Esophagus muscularis mucosa (tissue), 4 donors: ENCODE measurements at regions not wholly inside any gene's neighbourhood (a gene's known extent, or its start where the extent isn't known, plus 50 kb on each side); places are given as distances from the start of the nearest gene placed in this dataset.

Experiments used
- DNase-seq: peaks from one replicate; pipeline ENCODE4 v3.0.0-alpha.2; 2017; ENCODE audit errors: extremely low spot score
- H3K27ac ChIP-seq, 4 donors: fragments of 200-600 bp; sonication (generic); replicated peaks in 1 of 4; 1 replicate in 3 of 4; 2 replicates in 1 of 4; pipeline ENCODE4 v1.5.1; 2016 to 2019; ENCODE audit warnings: mild to moderate bottlenecking in 1 of 4
- H3K27me3 ChIP-seq, 4 donors: fragments of 200-600 bp; sonication (generic); one replicate each; pipeline versions ENCODE4 v1.5.1 to v1.6.0; 2016 to 2019
- H3K36me3 ChIP-seq, 4 donors: fragments of 200-600 bp; sonication (generic); one replicate each; pipeline ENCODE4 v1.5.1; 2016 to 2019
- H3K4me1 ChIP-seq, 4 donors: fragments of 200-600 bp; sonication (generic); one replicate each; pipeline ENCODE4 v1.5.1; 2016 to 2019
- H3K4me3 ChIP-seq, 4 donors: fragments of 200-600 bp; sonication (generic); 1 replicate in 2 of 4; 2 replicates in 2 of 4; pipeline ENCODE4 v1.5.1; 2016 to 2019; ENCODE audit warnings: mild to moderate bottlenecking in 4 of 4, moderate library complexity in 1 of 4
- H3K9me3 ChIP-seq, 4 donors: fragments of 200-600 bp; sonication (generic); 1 replicate in 3 of 4; 2 replicates in 1 of 4; pipeline ENCODE4 v1.5.1; 2016 to 2019
- EP300 ChIP-seq: sonication (generic); formaldehyde crosslinking; IDR thresholded peaks from one replicate; pipeline ENCODE4 v1.6.1; 2017; ENCODE audit warnings: antibody characterized with exemption
- POLR2A ChIP-seq: fragments of 450-650 bp; IDR thresholded peaks from one replicate; pipeline ENCODE4 v1.6.1; 2017; ENCODE audit warnings: antibody characterized with exemption, moderate library complexity, mild to moderate bottlenecking, low read depth
- POLR2AphosphoS5 ChIP-seq, 2 donors: sonication (generic); formaldehyde crosslinking; IDR thresholded peaks; one replicate each; pipeline ENCODE4 v1.6.1; 2017; ENCODE audit warnings: antibody characterized with exemption in 2 of 2
- WGBS: methylation state at CpG from one replicate; pipeline ENCODE4 v1.1.5; 2018; 5-methylcytosine and 5-hydroxymethylcytosine counted together
- intact Hi-C: fragments of 100-400 bp; cut with DNase I; formaldehyde crosslinking; loops from one replicate; pipeline ENCODE4 v1.15.1; 2023
- TF ChIP-seq, protein P1 (sequence below), 3 experiments: fragments of 200-600 bp in 2 of 3; fragments of 450-650 bp in 1 of 3; sonication (generic) in 2 of 3; IDR thresholded peaks; one replicate each; pipeline ENCODE4 v1.5.1; 2017 to 2019; ENCODE audit warnings: antibody characterized with exemption in 3 of 3, mild to moderate bottlenecking in 2 of 3, moderate library complexity in 1 of 3

DNA sequence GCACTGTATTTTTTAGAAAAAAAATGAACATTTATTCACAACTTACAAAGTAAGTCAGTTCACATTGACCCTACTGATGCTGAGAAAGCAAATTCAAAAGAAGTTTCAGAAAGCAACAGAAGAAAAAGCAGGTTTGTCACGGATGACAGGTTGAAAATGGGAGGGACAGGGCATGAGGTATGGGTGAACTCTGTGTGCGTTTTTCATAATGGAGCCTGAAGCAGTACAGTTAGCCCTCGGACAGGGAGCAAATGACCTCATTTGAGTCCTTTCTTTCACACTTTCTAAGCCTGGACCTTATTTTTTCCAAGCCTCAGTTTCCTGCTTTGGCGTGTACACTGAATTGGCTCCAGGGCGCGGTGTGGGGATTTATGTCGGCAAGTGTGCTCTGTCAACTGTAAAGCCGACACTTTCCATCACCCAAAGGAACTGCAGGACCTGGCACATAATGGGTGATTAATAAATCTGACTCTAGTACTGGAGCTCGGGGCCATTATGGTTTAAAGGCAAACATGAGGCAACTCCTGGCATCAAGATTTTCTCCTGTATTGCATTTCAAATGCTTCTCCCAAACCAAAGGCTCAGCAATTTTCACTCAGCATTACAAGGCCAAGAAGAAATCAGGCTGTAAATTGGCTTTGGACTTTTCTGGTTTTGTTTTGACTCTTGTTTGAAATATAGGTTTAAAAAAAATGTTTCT lies 345.5 kb upstream of the DUSP10 start:
- no peaks in the 10 kb centered on the region for H3K36me3 ChIP-seq
- TF ChIP-seq POLR2A, result no peak
- no peak overlapping the region for H3K4me3 ChIP-seq
- 84% methylated on average over 9 of the region's 9 CpGs for WGBS
- no peak overlapping the region for H3K27ac ChIP-seq
- intact Hi-C loops, result no loop called here
- H3K4me1 ChIP-seq, result no peaks in the 10 kb centered on the region
- H3K9me3 ChIP-seq, result peaks cover 0 to 3% (median 0%) of the 10 kb centered on the region in 4 donors
- DNase-seq, result peak; percentile 66
- no peaks in the 10 kb centered on the region for H3K27me3 ChIP-seq

DNA sequence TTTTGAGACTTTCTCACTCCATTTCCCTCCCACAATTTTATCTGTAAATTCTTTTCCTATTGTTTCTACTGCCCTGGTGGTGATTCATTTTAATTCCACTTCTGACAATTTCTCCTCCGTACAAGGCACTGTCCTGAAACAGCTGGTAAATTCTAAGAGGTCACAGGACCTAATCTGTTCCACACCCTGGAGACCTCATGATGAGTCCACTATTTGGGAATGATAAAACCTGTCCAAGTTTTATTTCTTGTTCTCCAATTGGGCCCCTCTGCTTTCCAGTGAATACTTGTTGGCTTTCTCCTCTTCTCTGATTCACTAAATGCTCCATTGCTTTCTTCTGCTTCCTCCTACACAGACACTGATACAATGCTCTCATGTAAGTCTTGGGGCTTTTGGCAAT lies 343.1 kb upstream of the DUSP10 start:
- TF ChIP-seq EP300 (no peak), POLR2AphosphoS5 (IDR thresholded peaks at IDR 0.05) (no peak), POLR2A (no peak)
- TF ChIP-seq, protein P1, sequence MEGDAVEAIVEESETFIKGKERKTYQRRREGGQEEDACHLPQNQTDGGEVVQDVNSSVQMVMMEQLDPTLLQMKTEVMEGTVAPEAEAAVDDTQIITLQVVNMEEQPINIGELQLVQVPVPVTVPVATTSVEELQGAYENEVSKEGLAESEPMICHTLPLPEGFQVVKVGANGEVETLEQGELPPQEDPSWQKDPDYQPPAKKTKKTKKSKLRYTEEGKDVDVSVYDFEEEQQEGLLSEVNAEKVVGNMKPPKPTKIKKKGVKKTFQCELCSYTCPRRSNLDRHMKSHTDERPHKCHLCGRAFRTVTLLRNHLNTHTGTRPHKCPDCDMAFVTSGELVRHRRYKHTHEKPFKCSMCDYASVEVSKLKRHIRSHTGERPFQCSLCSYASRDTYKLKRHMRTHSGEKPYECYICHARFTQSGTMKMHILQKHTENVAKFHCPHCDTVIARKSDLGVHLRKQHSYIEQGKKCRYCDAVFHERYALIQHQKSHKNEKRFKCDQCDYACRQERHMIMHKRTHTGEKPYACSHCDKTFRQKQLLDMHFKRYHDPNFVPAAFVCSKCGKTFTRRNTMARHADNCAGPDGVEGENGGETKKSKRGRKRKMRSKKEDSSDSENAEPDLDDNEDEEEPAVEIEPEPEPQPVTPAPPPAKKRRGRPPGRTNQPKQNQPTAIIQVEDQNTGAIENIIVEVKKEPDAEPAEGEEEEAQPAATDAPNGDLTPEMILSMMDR (IDR thresholded peaks at IDR 0.05), result no peak
- H3K4me1 ChIP-seq, result no peaks in the 10 kb centered on the region
- H3K9me3 ChIP-seq, result peaks cover 0 to 3% (median 0%) of the 10 kb centered on the region in 4 donors
- no peak for DNase-seq
- 50% methylated on average over 1 of the region's 1 CpG for WGBS
- no peaks in the 10 kb centered on the region for H3K27me3 ChIP-seq
- no peak overlapping the region for H3K27ac ChIP-seq
- H3K4me3 ChIP-seq, result no peak overlapping the region
- intact Hi-C loops, result no loop called here
- no peaks in the 10 kb centered on the region for H3K36me3 ChIP-seq

DNA sequence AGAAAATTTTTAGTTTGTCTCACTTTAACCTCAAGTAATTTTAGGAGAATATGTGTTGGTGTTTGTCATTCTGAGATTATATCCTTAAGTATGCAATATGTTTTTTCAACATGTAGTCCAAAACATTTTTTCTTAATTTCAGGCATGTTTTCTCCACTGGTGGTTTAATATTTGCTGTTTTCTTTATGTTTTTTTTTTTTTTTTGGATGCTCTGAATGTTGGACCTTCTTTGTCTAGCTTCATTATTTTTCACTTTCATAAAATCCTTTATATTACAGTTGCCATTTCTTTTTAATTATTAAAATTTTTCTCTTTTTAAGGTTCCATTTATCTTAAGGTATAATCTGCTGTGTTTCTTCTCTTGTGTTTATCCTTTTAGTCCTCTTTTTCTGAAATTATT lies 342.2 kb upstream of the DUSP10 start:
- H3K27me3 ChIP-seq, result no peaks in the 10 kb centered on the region
- H3K27ac ChIP-seq, result no peak overlapping the region
- H3K36me3 ChIP-seq, result no peaks in the 10 kb centered on the region
- intact Hi-C loops, result no loop called here
- H3K9me3 ChIP-seq, result peaks cover 0 to 3% (median 0%) of the 10 kb centered on the region in 4 donors
- no peak for DNase-seq
- peaks cover 0 to 5% (median 0%) of the 10 kb centered on the region in 4 donors for H3K4me1 ChIP-seq
- TF ChIP-seq POLR2A (no peak), EP300 (no peak), POLR2AphosphoS5 (IDR thresholded peaks at IDR 0.05) (no peak)
- H3K4me3 ChIP-seq, result no peak overlapping the region

DNA sequence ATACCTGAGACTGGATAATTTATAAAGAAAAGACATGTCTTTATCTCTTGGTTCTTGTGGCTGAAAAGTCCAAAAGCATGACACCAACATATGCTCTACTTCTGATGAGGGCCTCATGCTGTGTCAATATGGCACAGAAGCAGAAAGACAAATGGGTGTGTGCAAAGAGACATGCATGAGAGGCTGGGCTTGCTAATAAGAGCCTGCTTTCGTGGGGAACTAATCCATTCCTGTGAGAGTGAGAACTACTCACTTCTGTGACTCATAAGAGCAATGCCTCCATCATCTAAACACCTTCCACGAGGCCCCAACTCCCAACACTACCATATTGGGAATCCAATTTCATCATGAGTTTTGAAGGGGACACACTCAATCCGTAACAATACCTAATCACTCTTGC lies 340.0 kb upstream of the DUSP10 start:
- Histone ChIP-seq H3K4me1 (peaks cover 0 to 15% (median 6%) of the 10 kb centered on the region in 4 donors), H3K36me3 (no peaks in the 10 kb centered on the region), H3K27ac (no peak overlapping the region), H3K9me3 (peaks cover 0 to 3% (median 0%) of the 10 kb centered on the region in 4 donors), H3K27me3 (no peaks in the 10 kb centered on the region), H3K4me3 (no peak overlapping the region)
- intact Hi-C loops, result no loop called here
- DNase-seq, result peak; percentile 50
- TF ChIP-seq POLR2A, result no peak
- no peak for TF ChIP-seq EP300
- TF ChIP-seq POLR2AphosphoS5 (IDR thresholded peaks at IDR 0.05), result no peak
- TF ChIP-seq, protein P1 (IDR thresholded peaks at IDR 0.05), result no peak
- 85% methylated on average over 3 of the region's 3 CpGs for WGBS

DNA sequence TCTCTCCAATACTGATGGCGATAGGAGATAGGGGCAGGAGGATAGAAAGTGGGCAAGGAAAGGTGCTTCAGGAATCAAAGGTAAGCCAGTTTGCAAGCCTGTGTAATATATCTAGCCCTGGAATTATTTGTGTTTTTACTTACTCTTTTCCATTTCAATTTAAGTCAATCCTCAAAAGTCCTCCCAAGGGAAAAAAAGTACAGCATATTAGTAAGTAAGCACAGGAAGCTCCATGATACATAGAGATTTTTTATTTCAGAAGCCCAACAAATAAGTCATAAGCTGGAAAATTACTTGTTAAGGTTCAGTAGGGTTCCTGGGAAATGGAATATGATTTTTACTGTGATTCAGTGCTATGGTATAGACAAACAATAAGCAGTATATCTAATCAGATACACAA lies 337.7 kb upstream of the DUSP10 start:
- H3K9me3 ChIP-seq, result peaks cover 0 to 3% (median 0%) of the 10 kb centered on the region in 4 donors
- TF ChIP-seq, protein P1 (IDR thresholded peaks at IDR 0.05), result no peak
- TF ChIP-seq POLR2A (no peak), EP300 (no peak), POLR2AphosphoS5 (IDR thresholded peaks at IDR 0.05) (no peak)
- no peak overlapping the region for H3K4me3 ChIP-seq
- H3K36me3 ChIP-seq, result no peaks in the 10 kb centered on the region
- intact Hi-C loops, result no loop called here
- H3K27me3 ChIP-seq, result no peaks in the 10 kb centered on the region
- peaks cover 0 to 15% (median 6%) of the 10 kb centered on the region in 4 donors for H3K4me1 ChIP-seq
- no peak for DNase-seq
- H3K27ac ChIP-seq, result no peak overlapping the region
- 86% methylated on average over 1 of the region's 1 CpG for WGBS

DNA sequence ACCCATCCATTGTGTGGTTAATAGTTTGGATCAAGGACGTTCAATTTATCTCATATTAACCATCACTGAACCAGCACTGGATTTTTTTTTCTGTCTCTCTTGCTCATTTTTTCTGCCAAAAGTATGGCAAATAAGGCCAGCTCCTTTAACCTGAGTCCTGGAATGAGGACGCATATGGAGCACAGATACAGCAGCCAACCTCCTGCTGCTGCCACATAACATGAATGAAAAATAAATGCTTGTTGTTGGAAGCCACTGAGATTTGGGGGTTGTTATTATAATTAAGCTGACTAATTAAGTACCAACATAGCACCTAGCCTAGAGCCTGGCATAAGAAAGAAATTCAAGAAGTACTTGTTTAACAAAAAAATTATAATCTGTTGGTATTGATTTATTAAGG lies 335.3 kb upstream of the DUSP10 start:
- H3K4me1 ChIP-seq, result peaks cover 0 to 15% (median 6%) of the 10 kb centered on the region in 4 donors
- no peaks in the 10 kb centered on the region for H3K27me3 ChIP-seq
- DNase-seq, result no peak
- H3K9me3 ChIP-seq, result no peaks in the 10 kb centered on the region
- intact Hi-C loops, result no loop called here
- no peaks in the 10 kb centered on the region for H3K36me3 ChIP-seq
- 61% methylated on average over 2 of the region's 2 CpGs for WGBS
- TF ChIP-seq EP300 (no peak), POLR2A (no peak), POLR2AphosphoS5 (IDR thresholded peaks at IDR 0.05) (no peak)
- TF ChIP-seq, protein P1 (IDR thresholded peaks at IDR 0.05), result no peak
- H3K27ac ChIP-seq, result no peak overlapping the region
- no peak overlapping the region for H3K4me3 ChIP-seq
